GM21529 (cell line): ENCODE measurements at regions not wholly inside any gene's neighbourhood (a gene's known extent, or its start where the extent isn't known, plus 50 kb on each side); places are given as distances from the start of the nearest gene placed in this dataset.

ENCODE experiments used
- ATAC-seq: cut with Tn5 transposase; IDR thresholded peaks from one replicate; pipeline ENCODE4 v1.9.1; 2021; ENCODE audit not compliant: unreplicated experiment

DNA sequence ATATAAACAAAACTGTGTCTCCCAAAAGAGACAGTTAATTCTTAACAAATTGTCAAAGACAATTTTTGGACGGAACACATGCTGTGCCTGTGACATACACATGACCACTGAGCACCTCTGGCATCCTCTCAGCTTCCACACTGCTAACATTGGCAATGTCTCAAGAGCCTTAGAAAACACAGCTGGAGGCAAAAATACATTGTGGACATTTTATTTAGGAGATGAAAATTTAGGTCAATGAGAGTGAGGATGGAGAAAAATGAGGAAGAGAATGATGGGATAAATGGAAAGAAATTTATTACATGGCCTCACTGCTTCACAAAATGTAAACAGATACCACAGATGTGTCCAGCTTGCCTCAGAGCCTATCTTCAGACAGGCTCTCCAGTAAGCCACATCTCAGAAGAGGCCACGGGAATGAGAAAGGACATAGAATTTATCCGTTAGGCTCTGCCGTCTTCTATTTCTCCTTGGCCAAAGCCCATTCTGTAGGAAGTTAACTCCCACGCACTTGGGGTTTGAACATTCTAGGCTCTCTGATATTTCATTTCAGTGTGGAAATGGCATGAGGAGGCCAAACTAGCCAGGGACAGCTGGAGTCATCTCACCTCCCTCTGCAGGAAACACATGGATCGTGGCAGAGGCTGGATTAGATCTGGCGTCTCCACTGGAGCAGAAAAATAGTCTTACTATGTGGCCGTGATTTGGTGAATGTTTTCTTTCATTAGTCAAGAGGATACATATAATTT lies 519.4 kb upstream of the DSEL start:
- no peak for ATAC-seq

DNA sequence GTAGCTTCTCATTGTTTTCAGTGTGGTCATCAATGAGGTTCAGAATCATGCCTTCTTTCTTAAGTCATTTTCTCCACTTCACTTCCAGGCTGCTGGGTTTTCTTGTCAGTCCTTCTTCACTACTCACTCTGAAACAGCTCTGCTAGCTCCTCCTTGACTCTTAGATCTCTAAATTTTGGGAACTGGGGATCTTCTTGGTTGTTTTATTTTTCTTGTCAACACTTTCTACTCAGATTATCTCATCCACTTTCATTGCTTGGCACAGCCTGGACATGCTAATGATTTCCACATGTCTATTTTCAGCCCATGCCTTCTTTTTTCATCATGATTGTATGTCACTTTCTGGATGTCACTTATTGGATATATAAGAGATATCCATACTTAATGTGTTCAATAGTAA lies 517.8 kb upstream of the DSEL start:
- no peak for ATAC-seq

GRCh38 chr18:68033466-68033865 lies 516.9 kb upstream of the DSEL start:
- no peak for ATAC-seq

DNA sequence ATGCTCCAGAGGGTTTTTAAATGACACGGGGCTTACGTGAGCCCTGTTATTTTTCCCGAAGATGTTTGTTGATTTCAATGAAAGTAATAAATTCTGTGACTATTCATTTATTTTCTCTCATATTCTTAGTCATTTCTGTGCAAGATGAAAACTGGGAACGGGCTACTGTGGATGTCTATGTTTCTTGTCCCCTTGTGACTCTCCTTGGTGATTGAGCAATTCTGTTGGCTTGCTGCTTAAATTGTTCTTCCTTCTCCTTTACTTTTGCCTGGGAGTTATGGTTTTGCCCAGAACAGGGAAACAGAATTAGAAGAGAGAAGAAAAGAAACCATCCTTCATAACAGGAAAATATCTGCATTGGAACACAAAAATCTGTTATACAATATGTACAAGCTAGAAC lies 508.2 kb upstream of the DSEL start:
- ATAC-seq: no peak

DNA sequence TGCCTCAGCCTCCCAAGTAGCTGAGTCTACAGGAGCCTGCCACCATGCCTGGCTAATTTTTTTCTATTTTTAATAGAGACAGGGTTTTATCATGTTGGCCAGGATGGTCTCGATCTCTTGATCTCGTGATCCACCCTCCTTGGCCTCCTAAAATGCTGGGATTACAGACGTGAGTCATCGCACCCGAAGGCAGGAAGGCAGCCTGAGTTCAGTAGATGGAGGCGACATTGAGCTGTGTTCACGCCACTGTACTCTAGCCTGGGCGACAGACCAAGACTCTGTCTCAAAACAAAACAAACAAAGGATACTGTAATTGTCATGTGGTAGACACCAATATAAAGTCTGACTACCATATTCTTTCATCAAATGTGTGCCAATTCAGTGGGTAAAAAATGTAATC lies 500.9 kb upstream of the DSEL start:
- no peak for ATAC-seq

DNA sequence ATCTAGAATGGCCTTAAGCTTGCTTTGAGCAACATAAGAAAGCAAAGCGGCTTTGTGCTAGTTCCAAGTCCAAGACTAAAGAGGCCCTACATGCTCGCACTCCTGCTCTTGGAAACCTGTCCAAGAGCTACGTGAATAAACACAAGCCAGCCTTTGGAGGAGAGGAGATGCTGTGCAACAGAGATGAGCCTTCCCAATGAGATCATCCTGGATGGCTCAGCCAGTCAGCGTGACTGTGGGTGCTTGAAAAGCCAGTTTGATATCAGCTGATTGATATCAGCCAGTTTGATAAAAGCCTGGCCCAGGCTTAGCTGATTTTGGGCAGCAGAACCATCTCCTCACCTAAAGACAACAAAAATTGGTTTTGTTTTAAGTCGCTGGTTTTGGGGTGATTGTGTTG lies 481.0 kb upstream of the DSEL start:
- no peak for ATAC-seq

DNA sequence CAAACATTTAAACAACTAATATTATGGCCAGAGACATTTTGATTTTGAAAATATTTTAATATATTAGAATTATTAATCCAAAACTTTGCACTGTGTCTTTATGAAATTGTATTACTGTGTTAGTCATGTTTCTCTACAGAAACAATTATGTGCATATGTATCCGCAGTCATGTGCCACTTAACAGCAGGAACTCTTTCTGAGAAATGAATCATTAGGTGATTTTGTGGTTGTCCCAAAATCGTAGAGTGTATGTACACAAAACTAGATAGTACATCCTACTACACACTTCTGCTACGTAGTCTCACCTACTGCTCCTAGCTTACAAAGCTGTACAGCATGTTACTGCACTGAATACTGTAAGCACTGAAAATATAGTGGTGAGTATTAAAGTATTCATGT lies 479.2 kb upstream of the DSEL start:
- no peak for ATAC-seq

DNA sequence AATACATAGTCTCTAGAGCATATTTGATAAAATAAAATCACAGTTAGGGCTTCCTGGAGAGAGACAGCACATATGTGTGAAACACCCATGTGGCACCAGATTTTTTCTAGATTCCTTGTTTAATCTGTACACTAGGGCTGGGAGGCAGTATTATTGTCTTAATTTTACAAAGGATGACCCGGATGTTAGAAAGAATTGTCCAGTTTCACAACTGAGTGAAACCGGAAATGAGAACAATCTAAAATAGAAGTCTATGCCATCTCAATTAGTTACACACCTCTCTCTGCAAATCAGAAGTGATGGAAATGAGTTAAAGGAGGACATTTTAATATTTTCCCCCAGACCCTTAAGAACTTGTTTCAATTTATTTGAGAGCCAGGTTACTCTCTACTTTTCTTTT lies 463.7 kb upstream of the DSEL start:
- ATAC-seq: no peak

DNA sequence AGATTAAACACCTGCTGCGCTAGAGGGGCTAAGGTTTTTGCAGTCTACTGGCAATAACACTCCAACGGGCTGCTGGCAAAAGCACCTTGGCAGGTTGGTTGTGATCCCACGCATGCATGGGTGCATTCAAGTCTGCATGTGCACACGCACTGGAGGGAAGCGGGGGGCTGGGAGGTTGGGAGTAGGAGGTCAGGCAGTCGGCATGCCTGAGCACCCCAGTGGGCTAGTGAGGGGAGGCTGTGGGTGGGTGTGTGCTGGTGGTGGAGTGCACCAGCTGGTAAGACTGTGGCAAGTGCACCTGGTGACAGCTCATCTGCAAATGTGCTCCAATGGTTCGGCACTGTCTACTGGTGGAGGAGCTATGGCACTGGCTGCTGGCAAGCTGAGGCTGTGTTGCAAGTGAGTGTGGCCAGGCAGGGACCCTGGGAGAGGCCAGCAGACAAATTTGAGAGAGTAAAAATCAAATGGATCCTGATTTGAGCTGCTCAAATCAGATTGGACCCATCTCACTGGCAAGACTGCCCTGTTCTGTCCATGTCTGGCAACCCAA lies 460.6 kb upstream of the DSEL start:
- ATAC-seq: no peak

DNA sequence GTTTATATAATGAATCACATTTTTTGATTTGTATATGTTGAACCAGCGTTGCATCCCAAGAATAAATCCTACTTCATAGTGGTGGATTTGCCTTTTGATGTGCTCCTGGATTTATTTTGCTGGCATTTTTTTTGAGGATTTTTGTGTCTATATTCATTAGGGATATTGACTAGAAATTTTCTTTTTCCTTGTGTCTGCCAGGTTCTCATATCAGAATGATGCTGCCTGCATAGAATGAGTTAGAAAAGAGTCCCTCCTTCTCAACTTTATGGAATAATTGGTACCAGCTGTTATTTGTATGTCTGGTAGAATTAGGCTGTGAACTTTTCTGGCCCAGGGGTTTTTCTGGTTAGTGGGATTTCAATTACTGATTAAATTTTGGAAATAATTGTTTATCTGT lies 457.4 kb upstream of the DSEL start:
- no peak for ATAC-seq

GRCh38 chr18:67969458-67969857 lies 452.9 kb upstream of the DSEL start:
- ATAC-seq: no peak

- ATAC-seq: no peak
Measured at GRCh38 chr18:67966224-67966623, 449.7 kb upstream of the DSEL start.

- no peak for ATAC-seq
Measured at GRCh38 chr18:67964462-67964861, 447.9 kb upstream of the DSEL start.

- ATAC-seq: no peak
Measured at GRCh38 chr18:67961701-67962440, 445.4 kb upstream of the DSEL start.

DNA sequence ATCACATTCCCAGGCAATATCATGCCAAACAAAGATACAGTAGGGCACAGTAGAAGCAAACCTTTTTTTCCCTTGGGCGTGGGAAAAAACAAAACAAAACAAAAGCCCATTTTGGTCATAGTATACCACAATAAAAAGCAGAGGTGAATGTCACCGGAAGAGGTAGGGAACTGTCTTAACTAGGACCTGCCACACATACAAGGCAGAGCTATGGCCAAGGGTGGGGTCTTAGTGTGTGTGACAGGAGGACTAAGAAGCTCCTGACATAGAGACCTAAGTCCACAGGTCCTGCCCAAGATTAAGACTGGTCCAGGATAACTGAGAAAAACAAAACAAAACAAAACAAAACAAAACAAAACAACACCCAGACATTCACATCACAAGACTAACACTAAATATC lies 441.2 kb upstream of the DSEL start:
- ATAC-seq: no peak

- no peak for ATAC-seq
Measured at GRCh38 chr18:67954594-67954993, 438.1 kb upstream of the DSEL start.

- ATAC-seq: no peak
Measured at GRCh38 chr18:67951137-67951536, 434.6 kb upstream of the DSEL start.

- no peak for ATAC-seq
Measured at GRCh38 chr18:67938660-67939059, 422.1 kb upstream of the DSEL start.

DNA sequence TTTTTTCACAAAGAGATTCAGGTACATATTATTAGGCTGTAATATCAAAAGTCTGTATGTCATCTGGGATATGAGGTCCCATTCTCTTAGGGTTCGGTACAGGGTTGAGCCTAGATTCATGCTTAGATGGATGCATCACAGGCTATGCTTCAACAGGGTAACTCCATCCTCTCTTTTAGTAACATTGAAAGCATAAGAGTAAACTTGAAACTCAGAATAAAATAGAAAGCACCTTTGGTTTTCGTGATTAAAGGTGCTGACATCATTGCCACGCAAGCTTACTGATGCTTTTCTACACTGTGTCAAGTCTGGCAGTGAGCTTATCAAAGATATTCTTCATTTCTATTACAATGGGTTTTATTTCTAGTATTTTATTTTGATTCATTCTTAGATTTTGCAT lies 419.1 kb upstream of the DSEL start:
- peak; percentile 59 for ATAC-seq

GRCh38 chr18:67933271-67933670 lies 416.8 kb upstream of the DSEL start:
- no peak for ATAC-seq

- no peak for ATAC-seq
Measured at GRCh38 chr18:67932271-67932670, 415.8 kb upstream of the DSEL start.
